ENCODE measurements at regions not wholly inside any gene's neighbourhood (a gene's known extent, or its start where the extent isn't known, plus 50 kb on each side); places are given as distances from the start of the nearest gene placed in this dataset.

GRCh38 chr12:124716208-124717130, 147.2 kb downstream of the SCARB1 start:
- TF ChIP-seq, protein P1, sequence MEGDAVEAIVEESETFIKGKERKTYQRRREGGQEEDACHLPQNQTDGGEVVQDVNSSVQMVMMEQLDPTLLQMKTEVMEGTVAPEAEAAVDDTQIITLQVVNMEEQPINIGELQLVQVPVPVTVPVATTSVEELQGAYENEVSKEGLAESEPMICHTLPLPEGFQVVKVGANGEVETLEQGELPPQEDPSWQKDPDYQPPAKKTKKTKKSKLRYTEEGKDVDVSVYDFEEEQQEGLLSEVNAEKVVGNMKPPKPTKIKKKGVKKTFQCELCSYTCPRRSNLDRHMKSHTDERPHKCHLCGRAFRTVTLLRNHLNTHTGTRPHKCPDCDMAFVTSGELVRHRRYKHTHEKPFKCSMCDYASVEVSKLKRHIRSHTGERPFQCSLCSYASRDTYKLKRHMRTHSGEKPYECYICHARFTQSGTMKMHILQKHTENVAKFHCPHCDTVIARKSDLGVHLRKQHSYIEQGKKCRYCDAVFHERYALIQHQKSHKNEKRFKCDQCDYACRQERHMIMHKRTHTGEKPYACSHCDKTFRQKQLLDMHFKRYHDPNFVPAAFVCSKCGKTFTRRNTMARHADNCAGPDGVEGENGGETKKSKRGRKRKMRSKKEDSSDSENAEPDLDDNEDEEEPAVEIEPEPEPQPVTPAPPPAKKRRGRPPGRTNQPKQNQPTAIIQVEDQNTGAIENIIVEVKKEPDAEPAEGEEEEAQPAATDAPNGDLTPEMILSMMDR (optimal IDR thresholded peaks at IDR 0.05 in 1 of 3, IDR thresholded peaks at IDR 0.05 in 1 of 3, conservative IDR thresholded peaks at IDR 0.05 in 1 of 3; ENCODE audit: extremely low read depth in 1 of 3, insufficient read depth in 2 of 3, low read length in 3 of 3) = peak; percentile 65 to 86 (median 66)
- TF ChIP-seq EZH2 (IDR thresholded peaks at IDR 0.05; ENCODE audit: low read length) = no peak
